Muscle of back (tissue), 3 donors: ENCODE measurements at regions not wholly inside any gene's neighbourhood (a gene's known extent, or its start where the extent isn't known, plus 50 kb on each side); places are given as distances from the start of the nearest gene placed in this dataset.
"Not testable (repeated sequence)": the region's sequence is repeated elsewhere in the genome, so short reads cannot be mapped to it uniquely, and the experiment has no call there.

Source experiments
- DNase-seq, 3 donors: peaks; one replicate each; pipeline versions ENCODE4 v3.0.0 to v3.0.0-alpha.2; 2013

- DNase-seq, result not testable (repeated sequence)
These were observed 330.1 kb upstream of the AR start for GRCh38 chrX:67213686-67214085.

GRCh38 chrX:67207912-67208311 is 335.9 kb upstream of the AR start:
- DNase-seq, result no peak

- no peak for DNase-seq
These were observed 384.4 kb upstream of the AR start for GRCh38 chrX:67159437-67159836.

DNA sequence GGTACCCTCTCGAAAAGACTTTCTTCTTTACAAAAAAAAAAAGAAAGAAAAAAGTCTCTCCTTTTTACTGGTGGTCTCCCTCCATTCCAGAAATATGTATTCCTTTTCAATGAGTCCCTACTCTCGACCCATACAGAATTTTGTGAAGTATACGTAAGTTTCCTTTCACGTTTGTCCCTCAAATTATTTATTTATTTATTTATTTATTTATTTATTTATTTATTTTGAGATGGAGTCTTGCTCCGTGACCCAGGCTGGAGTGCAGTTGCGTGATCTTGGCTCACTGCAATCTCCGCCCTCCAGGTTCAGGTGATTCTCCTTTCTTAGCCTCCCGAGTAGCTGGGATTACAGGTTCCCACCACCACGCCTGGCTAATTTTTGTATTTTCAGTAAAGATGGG is 429.2 kb upstream of the AR start:
- no peak for DNase-seq

DNA sequence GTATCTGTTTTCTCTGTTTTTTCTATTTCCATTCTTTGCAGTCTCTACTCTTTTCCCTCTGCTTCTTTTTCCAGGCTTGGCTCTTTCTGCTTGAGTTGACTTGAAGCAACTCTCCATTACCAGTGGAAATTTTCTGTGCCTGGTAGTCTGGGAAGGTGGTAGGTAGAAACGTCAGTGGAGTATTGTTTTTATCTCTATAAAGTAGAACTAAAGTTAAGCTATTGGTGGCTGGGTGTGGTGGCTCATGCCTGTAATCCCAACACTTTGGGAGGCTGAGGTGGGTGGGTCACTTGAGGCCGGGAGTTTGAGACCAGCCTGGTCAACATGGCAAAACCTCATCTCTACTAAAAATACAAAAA is 438.1 kb upstream of the AR start:
- DNase-seq, result no peak

GRCh38 chrX:67104982-67105757 is 438.7 kb upstream of the AR start:
- DNase-seq, result no peak

DNA sequence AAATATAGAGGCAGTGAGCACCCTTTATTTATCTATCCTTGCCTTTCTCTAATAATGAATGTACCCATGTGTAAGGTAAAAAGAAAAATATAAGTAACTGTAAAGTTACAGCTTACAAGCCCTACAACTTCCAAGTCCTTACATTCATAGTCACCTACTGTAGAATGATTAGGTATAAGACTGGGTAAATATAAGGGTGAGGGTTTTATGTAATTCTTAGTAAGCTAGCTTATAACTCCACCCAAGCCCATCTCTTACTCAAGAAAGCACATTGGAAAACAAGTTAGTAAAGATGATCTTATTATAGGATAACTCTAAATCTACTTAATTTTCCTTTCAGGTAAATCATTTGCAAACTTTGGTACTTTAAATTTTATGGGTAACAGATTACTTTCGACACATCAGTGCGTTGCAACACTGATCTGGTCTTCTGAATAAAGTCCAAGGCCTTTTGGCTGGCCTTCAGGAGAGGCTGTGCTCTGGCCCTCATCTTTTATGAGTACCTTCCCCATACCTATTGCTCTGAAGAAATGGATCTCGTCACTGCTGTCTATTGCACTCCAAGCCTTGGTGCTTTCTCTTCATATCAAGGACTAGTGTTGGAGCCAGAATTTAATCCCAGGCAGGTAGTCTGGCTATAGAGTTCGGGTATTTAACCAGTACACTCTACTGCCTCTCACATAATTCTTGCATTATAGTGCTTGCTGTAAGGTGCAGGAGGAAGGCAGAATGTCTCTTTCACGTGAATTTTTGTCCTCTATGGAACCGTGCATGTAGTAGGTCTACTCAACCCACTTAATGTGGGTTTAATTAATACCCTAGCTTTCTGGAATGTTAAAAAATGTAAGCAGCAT is 443.6 kb upstream of the AR start:
- no peak for DNase-seq

DNA sequence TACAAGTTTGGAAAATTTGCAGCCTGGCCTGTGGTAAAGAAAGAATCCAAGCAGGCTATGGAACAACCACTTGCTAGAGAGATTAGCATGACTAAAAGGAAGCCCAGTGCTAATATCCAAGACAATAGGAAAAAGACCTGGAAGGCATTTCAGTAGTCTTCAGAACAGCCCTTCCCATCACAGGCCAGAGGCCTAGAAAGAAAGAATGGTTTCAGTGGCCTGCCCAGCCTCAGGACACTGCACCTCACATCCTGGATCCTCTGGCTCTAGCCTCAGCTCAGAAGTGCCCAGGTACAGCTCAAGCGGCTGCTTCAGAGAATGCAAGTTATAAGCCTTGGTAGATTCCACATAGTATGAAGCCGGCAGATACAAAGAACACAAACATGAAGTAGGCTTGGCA is 449.8 kb upstream of the AR start:
- no peak for DNase-seq

GRCh38 chrX:67050760-67051159 is 411.9 kb upstream of the EDA2R start:
- DNase-seq, result no peak

GRCh38 chrX:67044866-67045265 is 406.0 kb upstream of the EDA2R start:
- DNase-seq, result no peak

- DNase-seq, result no peak
These were observed 405.3 kb upstream of the EDA2R start for GRCh38 chrX:67044029-67044653.

DNA sequence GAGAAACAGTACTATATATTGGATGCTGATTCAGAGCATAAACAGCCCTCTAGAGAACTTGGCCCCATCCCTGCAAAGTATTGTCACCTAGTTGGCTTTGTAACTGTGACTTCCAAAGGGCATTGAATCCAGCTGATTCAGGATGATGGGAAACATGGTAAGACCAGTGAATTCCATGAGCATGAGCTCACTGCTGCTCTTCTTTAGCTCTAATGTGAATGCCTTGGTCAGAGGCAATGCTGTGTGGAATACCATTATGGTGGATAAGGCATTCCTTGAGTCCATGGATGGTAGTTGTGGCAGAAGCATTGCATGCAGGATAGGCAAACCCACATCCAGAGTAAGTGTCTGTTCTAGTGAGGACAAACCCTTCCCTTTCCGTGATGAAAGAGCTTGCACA is 365.6 kb upstream of the EDA2R start:
- DNase-seq, result no peak

GRCh38 chrX:66994729-66995128 is 355.9 kb upstream of the EDA2R start:
- no peak for DNase-seq

DNA sequence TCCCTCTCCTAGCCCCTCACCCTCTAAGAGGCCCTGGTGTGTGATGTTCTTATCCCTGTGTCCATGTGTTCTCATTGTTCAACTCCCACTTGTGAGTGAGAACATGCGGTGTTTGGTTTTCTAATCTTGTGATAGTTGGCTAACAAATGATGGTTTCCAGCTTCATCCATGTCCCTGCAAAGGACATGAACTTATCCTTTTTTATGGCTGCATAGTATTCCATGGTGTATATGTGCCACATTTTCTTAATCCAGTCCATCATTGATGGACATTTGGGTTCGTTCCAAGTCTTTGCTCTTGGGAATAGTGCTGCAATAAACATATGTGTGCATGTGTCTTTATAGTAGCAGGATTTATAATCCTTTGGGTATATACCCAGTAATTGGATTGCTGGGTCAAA is 353.2 kb upstream of the EDA2R start:
- not testable (repeated sequence) for DNase-seq

DNA sequence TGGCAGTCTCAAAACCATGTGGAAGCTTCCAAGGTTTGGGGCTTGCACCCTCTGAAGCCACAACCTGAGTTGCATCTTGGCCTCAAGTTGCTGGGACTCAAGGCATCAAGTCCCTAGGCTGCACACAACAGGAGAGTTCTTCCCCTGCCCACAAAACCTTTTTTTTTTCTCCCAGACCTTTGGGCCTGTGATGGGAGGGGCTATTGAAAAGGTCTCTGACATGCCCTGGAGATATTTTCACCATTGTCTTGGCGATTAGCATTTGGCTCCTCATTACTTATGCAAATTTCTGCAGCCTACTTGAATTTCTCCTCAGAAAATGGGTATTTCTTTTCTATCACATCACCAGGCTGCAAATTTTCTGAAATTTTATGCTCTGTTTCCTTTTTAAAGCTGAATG is 349.5 kb upstream of the EDA2R start:
- DNase-seq, result no peak

- DNase-seq, result no peak
These were observed 322.8 kb upstream of the EDA2R start for GRCh38 chrX:66961665-66962064.

- no peak for DNase-seq
These were observed 292.8 kb upstream of the EDA2R start for GRCh38 chrX:66931713-66932112.

- not testable (repeated sequence) for DNase-seq
These were observed 291.6 kb upstream of the EDA2R start for GRCh38 chrX:66930516-66930915.

DNA sequence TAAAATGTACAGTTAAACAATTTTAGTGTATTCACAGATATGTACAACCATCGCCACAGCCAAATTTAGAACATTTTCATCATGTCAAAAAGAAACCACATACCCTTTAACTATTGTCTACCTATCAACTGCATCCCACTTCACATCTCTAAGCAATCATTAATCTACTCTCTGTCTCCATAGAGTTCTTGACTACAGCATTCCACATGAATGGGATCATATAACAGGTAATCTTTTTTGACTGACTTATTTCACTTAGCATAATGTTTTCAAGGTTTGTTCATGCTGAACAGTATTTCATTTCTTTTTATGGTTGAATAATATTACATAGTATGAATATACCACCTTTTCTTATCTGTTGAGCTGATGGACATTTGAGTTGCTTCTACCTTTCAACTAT is 281.4 kb upstream of the EDA2R start:
- DNase-seq, result no peak

DNA sequence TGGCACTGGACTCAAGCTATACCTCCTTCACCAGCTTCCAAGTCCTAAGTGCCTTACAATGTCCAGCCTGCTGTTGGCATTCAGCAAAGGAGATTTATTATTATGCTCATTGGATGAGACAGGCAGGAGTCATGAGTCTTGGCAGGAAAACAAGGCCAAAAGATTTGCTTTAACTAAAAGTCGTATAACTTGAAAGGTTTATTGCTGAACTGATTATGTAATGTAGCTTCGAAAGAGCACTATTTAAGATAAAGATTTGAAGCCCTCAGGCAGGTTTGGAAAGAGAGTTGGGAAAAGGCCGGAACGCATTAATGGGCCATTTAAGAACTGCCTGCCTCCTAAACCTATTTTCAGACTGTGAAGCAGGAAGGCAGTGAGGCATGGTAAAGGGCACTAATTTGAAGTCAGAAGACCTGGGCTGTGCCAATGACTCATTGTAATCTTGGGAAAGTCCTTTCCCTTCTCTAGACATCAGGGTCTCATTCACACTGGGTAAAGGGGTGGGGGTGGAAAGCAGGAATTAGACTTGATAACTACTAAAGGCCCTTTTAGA is 280.5 kb upstream of the EDA2R start:
- DNase-seq, result no peak

GRCh38 chrX:66918511-66918910 is 279.6 kb upstream of the EDA2R start:
- no peak for DNase-seq

DNA sequence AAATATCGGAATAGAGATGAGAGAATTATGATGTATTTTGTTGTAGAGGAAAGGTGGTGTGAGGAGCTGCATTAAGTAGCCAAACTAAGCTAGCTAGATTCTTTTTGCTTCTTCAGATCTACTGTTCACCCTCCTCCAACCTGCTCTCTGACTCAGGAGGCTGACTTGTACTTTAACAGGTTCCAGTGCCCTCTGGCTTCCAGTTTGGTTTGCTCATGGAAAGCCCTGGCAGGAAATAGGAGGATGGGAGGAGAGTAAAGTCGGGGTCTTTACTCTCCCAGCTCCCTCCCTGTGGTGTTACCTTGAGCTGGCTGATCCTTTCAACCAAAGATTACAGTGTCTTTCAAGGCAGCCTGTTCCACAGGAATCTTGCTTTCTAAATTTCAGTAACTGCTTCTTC is 277.0 kb upstream of the EDA2R start:
- no peak for DNase-seq

DNA sequence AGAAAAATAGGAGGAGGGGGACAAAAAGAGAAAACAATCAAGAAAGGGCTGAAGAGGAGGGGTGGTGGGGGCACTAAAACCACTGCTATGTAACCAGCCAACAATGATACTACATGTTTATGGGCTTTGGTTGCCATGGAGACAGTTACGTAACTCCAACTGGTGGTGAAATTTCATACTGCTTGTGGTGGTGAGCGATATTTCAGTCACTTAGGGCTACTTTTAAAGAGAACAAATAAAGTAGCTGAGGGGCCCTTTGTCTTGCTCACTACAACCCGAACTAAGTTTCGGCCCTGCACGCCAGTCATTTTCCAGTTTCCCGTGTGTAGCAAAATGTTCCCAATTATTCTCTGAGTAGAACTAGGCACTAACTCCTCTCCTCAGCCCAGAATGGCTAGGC is 275.2 kb upstream of the EDA2R start:
- DNase-seq, result peak; percentile 2 to 26 (median 6)
